GM21723 (cell line): ENCODE measurements at regions not wholly inside any gene's neighbourhood (a gene's known extent, or its start where the extent isn't known, plus 50 kb on each side); places are given as distances from the start of the nearest gene placed in this dataset.
"Not testable (repeated sequence)": the region's sequence is repeated elsewhere in the genome, so short reads cannot be mapped to it uniquely, and the experiment has no call there.

Experiments used
- ATAC-seq: cut with Tn5 transposase; IDR thresholded peaks from one replicate; pipeline ENCODE4 v1.9.1; 2021; ENCODE audit warnings: mild to moderate bottlenecking, moderate library complexity; ENCODE audit not compliant: unreplicated experiment

DNA sequence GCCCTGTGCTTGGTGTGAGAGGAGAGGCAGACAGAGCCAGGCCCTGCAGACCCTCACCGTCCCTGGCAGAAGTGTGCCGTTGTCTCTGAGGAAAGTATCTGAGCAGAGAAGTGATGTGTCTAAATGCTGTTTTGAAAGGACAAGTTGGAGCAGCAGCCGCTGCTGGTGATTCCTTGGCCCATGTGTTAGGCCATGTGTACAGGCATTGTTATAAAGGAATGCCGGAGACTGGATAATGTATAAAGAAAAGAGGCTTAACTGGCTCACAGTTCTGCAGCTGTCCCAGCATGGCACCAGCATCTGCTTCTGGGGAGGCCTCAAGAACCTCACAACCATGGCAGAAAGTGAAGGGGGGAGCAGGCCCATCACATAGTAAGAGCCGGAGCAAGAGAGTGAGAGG is 334.6 kb upstream of the ATP10A start:
- no peak for ATAC-seq

DNA sequence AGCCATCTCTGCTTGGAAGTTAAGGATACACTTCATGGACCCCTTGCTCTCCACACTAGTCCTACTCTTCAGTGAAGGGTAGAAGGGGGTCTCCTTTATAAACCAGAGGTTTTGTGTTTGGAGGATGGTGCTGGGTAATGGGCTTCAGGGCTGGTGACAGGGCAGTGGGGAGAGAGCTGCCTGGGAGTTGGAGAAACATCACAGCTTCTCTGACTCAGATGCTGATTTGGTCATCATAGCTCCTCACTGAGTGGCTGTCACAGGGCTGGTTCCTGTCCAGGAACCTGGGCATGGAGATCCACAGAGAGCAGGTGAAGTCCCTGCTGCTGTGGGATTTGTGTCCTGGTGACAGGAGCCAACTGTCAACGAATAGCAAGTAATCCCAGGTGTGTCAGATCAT is 333.9 kb upstream of the ATP10A start:
- ATAC-seq = no peak

DNA sequence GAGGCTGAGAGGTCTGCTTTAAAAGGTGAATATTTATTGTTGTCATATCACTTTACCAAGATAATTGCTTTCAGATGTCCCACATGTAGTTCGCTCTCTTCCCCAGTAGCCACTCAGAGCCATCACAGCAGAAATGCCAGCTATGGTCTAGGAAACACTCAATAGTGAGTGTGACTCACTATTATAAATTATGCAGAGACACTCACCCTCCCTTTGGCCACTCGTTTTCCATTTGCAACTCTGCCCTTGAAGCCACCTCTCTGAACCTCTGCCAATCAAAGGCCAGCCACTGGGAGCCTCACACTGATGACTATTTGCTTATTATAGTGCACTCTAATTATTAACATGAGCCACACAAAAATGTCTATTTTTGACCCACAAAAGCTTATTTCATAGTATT is 328.1 kb upstream of the ATP10A start:
- ATAC-seq = no peak

DNA sequence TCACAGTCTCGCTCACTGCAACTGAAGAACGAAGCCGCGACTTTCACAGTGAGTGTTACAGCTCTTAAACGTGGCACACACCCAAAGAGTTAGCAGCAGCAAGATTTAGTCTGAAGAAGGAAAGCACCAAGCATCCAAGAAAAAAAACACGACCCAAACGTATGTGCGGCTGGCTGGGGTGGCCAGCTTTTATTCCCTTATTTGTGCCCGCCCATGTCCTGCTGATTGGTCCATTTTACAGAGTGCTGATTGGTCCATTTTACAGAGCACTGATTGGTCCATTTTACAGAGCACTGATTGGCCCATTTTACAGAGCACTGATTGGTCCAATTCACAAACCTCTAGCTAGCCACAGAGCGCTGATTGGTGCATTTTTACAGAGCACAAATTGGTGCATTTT is 323.0 kb upstream of the ATP10A start:
- ATAC-seq = not testable (repeated sequence)

DNA sequence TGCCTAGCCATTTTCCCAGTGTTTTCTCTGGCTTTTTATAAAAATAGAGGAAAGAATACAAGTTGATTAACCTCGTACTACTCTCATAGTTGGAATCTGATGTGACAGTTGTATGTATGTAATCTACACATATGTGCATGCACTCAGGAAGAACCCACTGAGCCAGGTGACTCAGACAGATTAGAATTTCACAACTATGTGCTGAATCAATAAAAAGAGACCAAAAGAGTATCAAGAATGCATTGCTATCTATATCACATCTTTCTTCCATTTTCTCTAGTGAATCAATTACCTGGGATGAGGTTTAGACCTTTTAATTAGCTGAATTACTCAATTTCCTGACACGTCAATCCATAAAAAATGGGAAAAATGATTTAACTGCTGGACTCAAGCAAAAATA is 319.3 kb upstream of the ATP10A start:
- ATAC-seq = no peak

DNA sequence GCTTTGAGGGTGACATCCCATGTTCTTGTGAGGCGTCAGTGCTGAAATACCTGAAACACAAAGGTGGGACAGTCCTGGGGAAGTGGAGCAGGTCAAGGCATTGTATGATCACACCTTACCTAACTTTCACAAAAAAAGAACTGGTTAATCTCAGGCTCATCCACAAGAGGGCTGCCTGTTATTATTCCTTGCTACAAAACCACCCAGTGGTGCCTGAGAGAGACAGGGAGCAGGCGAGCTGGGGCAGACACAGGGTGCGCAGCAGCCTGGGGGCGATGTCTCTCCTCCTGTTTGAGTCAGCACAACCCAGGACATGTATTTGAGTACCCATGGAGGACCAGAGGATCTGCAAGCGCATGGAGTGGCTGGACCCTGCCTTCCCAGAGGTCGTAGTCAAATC is 316.8 kb upstream of the ATP10A start:
- ATAC-seq = no peak

DNA sequence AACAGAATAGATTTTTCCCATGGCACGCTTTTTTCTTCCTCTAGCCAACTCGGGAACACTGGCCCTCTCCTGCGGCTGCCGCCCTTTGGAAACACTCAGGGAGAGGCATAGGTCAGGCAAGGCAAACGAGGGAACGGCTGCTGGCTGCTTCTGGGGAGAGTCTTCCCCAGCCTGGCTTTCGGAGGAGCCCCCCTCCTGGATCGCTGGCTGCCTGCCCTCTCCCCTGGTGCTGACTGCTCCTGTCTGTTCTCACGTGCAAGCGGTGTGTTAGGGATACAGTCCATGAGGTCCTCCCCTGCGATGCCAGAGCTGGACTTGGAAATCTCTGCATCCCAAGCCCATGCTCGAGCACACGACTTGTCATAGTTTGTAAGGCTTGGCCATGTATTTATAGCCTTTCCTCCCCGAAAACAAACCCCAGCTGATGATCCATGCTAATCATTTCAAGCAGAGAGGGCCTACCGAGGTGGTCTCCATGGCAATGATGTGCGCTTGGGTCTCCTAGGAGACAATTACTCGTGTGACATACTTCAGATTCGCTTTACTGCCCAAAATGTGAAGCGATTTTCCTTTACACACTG is 315.6 kb upstream of the ATP10A start:
- ATAC-seq = no peak

DNA sequence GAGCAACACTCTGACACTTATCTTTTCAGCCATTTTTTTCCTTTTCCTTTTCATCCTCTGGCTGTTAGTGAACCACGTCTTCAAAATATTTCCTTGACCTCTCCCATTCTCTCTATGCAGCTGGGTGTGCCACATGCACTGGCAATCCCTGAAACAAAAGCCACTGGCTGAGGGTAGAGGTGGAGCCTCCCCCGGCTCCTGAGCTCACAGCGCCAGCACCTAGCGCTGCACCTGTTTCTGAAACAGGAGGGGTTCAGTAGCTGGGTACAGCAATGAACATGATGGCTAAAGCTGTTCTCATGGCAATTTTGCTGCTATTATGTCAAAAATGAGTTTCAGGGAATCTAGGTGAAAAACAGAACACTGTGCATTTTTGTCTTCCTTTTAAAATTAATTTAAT is 314.7 kb upstream of the ATP10A start:
- ATAC-seq = no peak

DNA sequence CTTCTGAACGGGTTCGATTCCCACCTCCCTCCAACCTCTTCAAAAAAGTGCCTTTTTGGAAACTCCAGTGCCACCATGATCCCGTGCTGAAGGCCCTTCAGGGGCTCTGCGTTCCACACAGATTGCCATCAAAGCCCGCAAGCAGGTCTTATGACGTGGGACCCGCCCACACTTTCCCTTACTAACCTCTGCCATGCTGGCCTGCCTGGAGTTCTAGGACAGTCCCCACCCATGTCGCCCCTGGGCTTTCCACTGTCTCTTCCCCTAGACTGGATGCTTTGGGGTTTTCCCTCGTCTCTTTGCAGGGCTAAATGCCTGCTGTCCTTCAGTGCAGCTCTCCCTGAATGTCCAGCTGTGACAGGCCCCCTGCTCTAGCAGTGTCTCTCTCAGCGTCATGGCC is 313.7 kb upstream of the ATP10A start:
- no peak for ATAC-seq

DNA sequence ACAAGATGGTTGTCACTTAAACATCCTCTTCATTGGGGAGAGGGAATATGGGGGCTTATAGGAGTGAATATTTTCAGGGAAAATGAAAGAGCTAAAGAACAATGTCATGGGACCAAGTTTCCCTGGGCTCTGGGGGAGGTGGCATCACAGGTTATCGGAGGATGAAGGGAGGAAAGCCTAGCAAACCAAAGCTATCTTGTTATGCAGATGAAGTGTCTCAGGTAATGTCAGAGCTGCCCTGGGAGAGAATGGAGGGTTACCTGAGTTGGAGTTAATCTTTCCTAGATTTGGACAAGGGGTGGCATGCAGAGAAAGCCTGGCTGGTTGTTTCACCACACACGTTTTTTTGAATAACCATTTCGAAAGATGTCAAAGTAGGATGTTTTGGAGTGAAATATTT is 308.1 kb upstream of the ATP10A start:
- ATAC-seq = no peak

DNA sequence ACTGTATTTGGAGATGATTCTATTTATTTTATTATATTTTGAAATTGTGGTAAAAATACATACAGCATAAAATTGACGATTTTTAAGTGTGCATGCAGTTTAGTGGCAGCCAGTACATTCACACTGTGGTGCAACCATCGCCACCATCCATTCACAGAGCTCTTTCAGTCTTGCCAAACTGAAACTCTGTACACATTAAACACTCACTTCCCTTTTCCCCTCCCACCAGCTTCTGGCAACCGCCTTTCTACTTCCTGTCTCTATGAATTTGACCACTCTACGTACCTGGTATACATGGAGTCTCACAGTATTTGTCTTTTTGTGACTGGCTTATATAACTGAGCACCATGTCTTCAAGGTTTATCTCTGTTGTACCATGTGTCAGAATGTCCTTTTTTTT is 303.3 kb upstream of the ATP10A start:
- no peak for ATAC-seq

DNA sequence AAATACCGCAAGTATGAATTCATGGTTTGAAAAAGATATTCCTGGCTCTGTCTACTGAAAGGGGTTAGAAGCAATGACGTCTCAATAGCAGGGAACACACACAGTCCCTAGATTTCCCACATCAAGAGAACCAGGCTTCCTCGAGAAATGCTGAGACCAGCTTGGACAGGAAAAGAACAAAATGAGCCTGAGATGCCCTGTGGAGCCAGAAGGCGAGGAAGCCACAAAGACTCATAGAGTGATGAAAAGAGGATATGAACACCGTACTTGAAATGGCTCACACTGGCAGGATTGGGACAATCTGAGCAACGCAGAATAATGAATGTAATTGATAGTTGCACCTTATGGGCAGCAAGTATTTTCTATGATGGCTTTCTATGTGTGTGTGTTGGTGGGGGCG is 302.4 kb upstream of the ATP10A start:
- no peak for ATAC-seq

DNA sequence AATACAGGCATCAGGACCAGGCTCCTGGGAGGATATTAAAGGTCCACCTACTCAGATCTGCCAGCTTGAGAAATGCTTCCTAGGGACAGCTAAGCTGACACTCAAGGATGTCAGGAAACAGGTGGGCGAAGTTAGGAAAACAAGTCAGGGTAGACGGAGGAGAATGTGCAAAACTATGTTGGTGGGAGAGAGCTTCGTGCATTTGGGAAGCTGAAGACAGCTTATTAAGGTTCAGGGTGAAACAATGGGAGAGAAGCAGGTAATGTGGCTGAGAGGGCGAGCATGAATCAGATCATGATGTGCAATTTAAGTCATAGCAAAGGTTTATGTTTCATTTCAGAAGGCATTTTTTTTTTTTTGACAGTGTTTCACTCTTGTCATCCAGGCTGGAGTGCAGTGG is 297.2 kb upstream of the ATP10A start:
- ATAC-seq = no peak

DNA sequence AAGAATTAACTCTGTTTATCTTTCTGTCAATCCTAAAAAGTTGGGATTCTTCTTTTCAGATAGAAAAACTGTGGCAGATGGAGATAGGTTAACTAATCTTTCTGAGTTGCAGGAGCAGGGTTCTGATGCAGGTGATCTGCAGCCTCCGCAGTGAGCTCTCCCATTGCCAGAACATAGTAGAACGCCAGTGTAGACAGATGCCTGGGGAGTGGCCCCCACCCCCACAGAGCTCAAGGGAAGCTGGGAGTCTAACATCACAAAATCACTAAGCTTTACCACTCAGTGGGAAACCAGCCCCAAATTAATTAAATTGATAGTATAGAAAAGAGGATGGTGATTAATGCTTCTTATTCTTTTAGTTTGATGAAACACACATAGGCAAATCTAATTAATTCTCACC is 295.0 kb upstream of the ATP10A start:
- no peak for ATAC-seq

DNA sequence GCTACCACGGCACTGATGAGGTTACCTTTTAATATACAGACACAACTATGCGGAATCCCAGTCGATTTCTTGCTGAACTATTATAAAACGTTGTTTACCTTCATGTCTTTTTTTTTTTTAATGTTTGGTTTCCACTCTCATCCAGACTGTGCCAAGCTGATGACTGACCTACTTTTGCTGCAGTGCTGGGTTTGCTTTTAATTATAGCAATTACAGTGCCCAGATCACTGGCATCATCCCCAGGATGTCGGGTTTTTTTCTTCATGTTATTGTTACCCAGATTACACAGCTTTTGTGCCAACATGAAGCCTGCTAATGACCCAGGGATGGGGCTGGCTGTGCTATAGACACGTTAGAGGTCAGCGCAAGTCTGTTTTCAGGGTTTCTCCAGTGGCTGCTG is 294.0 kb upstream of the ATP10A start:
- no peak for ATAC-seq

DNA sequence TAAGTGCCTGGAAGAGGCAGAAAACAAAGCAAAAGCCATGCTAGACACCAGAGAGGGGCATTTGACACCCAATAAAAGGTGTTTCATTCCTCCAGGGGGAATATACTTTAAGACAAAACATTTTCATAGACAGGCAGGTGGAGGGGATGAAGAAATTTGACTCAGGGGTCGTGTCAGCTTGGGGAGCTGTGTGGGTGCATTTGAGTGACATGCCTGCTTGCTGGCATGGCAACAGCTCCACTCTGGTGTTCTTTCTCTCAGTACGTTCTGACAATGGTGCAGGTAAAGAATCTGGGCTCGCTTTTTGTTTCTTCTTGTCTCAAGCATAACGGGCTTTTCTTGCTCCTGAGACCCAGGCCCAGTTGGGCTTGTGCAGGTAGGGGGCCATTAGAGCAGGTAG is 292.9 kb upstream of the ATP10A start:
- no peak for ATAC-seq

DNA sequence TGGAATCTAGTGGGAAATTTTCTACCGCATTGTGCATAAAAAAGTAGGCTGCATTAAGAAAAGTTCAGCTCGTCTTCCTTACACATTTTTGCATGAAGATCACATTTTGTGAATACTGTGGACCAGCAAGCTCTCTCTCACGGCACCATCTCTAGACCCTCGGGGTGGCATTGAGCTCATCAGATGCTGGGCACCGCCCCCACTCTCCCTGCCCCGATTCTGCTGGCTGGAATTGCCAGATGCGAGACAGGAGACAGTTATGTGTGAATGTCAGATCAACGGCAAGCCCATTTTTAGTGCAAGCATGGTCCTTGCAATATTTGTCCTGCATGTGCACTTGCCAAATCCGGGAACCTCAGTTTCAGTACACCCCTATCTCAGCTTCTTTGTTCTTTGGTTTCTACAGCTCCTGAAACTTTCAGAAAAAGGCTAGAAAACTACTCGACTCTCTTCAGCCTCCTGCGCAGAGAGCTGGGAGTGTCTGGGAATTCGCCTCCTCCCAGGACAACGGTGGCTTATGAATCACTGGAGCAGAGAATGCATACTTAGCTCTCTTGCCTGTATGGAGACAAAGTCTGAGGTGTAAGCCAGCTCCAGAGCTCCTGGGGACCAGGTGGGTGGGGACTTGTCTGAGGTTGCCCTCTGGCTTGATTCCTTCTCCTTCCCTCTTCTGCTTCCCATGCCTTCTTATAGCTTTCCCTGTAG is 285.2 kb upstream of the ATP10A start:
- no peak for ATAC-seq

DNA sequence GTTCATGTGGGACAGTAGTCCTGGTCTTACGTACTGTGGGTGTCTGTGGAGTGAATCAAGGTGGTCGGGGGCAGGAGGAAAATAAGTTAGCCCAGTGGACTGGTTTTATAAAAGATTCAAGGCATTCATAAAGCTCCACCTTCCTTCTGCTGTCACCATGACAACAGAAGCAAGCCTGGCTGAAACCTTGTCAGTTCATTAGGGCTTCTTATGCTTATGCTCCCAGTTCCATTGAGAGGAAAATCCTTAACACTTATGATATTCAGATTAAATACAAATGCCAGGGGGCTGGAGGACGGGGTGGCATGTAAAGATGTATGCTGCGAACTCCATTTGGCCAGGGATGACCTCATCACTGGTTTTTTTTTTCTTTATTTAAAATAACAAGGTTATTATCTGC is 283.1 kb upstream of the ATP10A start:
- ATAC-seq = no peak

DNA sequence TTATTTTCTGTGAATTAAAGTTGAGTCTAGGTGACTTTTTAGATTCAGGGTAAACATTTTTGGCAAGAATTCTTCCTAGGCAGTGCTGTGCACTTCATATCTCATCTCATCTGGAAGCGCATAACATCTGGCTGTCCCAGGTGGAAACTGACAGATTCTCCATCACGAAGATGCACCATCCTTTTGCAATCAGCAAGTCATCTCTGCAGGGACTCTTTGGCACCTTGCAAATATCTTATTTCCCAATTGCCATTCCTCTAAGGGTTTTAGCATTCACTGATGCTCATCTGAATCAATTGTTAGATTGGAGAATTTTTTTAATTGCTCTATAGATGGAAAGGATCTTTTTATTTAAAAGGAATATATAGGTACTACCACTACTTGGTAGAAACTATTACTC is 282.7 kb upstream of the ATP10A start:
- ATAC-seq = no peak

DNA sequence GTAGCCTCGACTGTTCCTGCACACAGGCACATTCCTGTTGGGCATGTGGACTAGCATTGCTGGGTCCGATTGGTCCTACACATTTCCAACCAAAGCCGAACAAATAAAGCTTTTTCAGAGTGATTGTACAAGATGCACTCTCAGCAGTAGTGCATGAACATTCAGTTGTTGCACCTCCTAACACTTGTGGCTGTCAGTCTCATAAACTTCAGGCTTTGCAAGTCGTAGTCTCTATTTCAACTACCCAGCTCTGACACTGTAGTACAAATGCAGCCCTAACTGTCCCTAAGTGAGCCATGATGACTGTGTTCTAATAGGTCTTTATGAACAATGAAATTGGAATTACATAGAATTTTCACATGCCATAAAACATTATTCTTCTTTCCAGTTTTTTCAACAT is 281.7 kb upstream of the ATP10A start:
- ATAC-seq = no peak

DNA sequence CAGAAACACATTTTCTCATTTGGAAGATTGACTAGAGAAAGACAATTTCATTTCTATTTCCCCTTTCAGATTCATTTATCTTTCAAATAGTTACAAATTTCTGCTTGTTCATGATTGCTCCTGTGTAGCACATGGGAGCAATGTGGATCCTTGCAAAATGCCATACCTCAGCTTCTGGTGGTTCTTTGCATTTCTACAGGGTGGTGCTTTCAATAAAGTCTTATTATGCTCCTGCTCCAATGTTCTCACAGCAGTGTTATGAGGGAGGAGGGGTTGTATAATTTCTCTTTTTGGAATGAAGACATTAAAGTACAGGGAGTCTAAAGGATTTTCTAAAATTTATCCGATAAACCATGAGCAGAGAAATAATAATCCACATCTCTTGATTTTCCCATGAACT is 280.1 kb upstream of the ATP10A start:
- no peak for ATAC-seq

DNA sequence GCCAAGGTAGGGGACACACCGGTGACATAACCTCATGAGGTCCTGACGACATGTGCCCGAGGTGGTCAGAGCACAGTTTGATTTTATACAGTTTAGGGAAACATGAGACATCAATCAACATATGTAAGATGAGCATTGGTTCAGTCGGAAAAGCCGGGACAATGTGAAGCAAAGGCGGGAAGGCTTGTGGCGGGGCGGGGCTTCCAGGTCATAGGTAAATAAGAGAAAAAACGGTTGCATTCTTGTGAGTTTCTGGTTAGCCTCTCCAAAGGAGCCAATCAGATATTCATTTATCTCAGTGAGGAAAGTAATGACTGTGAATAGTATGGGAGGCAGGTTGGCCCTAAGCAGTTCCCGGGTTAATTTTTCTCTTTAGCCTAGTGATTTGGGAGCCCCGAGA is 271.7 kb upstream of the ATP10A start:
- no peak for ATAC-seq

DNA sequence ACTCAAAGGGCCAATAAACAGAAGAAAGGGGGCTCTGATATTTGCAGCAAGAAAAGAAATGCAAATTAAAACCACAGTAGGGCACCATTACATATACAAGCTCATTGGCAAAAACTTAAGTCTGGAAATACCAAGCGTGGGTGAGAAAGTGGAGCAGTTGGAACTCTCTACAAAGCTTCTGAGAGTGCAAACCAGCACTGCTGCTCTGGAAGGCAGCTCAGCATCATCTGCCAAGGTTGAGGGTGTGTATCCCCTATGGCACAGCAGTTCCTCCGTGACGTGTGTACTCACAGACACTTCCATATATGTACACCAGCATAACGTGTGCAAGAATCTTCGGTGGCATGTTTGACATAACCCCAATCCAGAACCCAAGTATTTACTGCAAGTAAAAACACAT is 271.0 kb upstream of the ATP10A start:
- no peak for ATAC-seq
